Liver (tissue), 8 donors: ENCODE measurements at regions not wholly inside any gene's neighbourhood (a gene's known extent, or its start where the extent isn't known, plus 50 kb on each side); places are given as distances from the start of the nearest gene placed in this dataset.
"Not testable (repeated sequence)": the region's sequence is repeated elsewhere in the genome, so short reads cannot be mapped to it uniquely, and the experiment has no call there.

Experiments used
- DNase-seq: peaks from one replicate; pipeline ENCODE4 v3.0.0-alpha.2; 2017; ENCODE audit warnings: low spot score
- H3K27ac ChIP-seq, 2 donors: one replicate each; pipeline ENCODE4 v1.7.0; 2013; ENCODE audit warnings: inconsistent platforms in 2 of 2, low read length in 2 of 2, control low read depth in 1 of 2, low read depth in 1 of 2, mild to moderate bottlenecking in 1 of 2
- H3K27me3 ChIP-seq, 4 donors: one replicate each; pipeline versions ENCODE4 v1.6.1 to v1.7.0; 2013; ENCODE audit warnings: low read length in 3 of 4, inconsistent platforms in 1 of 4, mild to moderate bottlenecking in 1 of 4, moderate library complexity in 1 of 4; ENCODE audit not compliant: control insufficient read depth in 4 of 4, insufficient read depth in 4 of 4
- H3K36me3 ChIP-seq, 4 donors: one replicate each; pipeline versions ENCODE4 v1.6.1 to v1.7.0; 2013; ENCODE audit warnings: low read length in 3 of 4, mild to moderate bottlenecking in 3 of 4, low read depth in 1 of 4, moderate library complexity in 1 of 4; ENCODE audit not compliant: control insufficient read depth in 4 of 4, insufficient read depth in 3 of 4
- H3K4me1 ChIP-seq, 4 donors: one replicate each; pipeline versions ENCODE4 v1.6.1 to v1.7.0; 2013; ENCODE audit warnings: low read length in 3 of 4, mild to moderate bottlenecking in 3 of 4, moderate library complexity in 1 of 4; ENCODE audit not compliant: control insufficient read depth in 4 of 4, insufficient read depth in 4 of 4
- H3K4me3 ChIP-seq, 3 donors: one replicate each; pipeline versions ENCODE4 v1.6.1 to v1.7.0; 2013; ENCODE audit warnings: low read length in 3 of 3, control low read depth in 1 of 3, low read depth in 1 of 3, mild to moderate bottlenecking in 1 of 3
- H3K9ac ChIP-seq, 2 donors: one replicate each; pipeline ENCODE4 v1.7.0; 2013; ENCODE audit warnings: low read length in 2 of 2, mild to moderate bottlenecking in 2 of 2, moderate library complexity in 2 of 2, control low read depth in 1 of 2, low read depth in 1 of 2
- H3K9me3 ChIP-seq, 4 donors: one replicate each; pipeline versions ENCODE4 v1.6.1 to v1.7.0; 2013; ENCODE audit warnings: low read length in 3 of 4; ENCODE audit not compliant: control insufficient read depth in 4 of 4
- CTCF ChIP-seq: fragments of 150-350 bp; IDR thresholded peaks from 2 replicates; pipeline ENCODE4 v1.5.1; 2017; ENCODE audit warnings: improper control_type of control experiment, low read depth, low read length; ENCODE audit not compliant: missing input control
- EGR1 ChIP-seq, 2 donors: IDR thresholded peaks; 2 replicates each; pipeline ENCODE4 v1.6.1; 2016 to 2018; ENCODE audit warnings: antibody characterized with exemption in 2 of 2, low read depth in 2 of 2
- FOXA2 ChIP-seq: IDR thresholded peaks from 2 replicates; pipeline ENCODE4 v1.6.1; 2016; ENCODE audit warnings: antibody characterized with exemption
- GABPA ChIP-seq, 2 donors: IDR thresholded peaks in 1 of 2; conservative IDR thresholded peaks in 1 of 2; 2 replicates each; pipeline ENCODE4 v1.6.1; 2016; ENCODE audit warnings: antibody characterized with exemption in 2 of 2, mild to moderate bottlenecking in 1 of 2, moderate library complexity in 1 of 2
- HNF4A ChIP-seq, 2 donors: conservative IDR thresholded peaks; 2 replicates each; pipeline ENCODE4 v1.6.1; 2016; ENCODE audit warnings: antibody characterized with exemption in 2 of 2, mild to moderate bottlenecking in 2 of 2
- HNF4G ChIP-seq: IDR thresholded peaks from 2 replicates; pipeline ENCODE4 v1.6.1; 2016; ENCODE audit warnings: antibody characterized with exemption
- JUND ChIP-seq, 2 donors: IDR thresholded peaks; 2 replicates each; pipeline ENCODE4 v1.6.1; 2016; ENCODE audit warnings: antibody characterized with exemption in 2 of 2
- RAD21 ChIP-seq, 2 donors: IDR thresholded peaks; 2 replicates each; pipeline ENCODE4 v1.6.1; 2016; ENCODE audit warnings: antibody characterized with exemption in 2 of 2, mild to moderate bottlenecking in 2 of 2
- SP1 ChIP-seq: IDR thresholded peaks from 2 replicates; pipeline ENCODE4 v1.6.1; 2018; ENCODE audit warnings: antibody characterized with exemption, mild to moderate bottlenecking
- TAF1 ChIP-seq: conservative IDR thresholded peaks from 2 replicates; pipeline ENCODE4 v1.6.1; 2016; ENCODE audit warnings: antibody characterized with exemption, mild to moderate bottlenecking
- YY1 ChIP-seq: IDR thresholded peaks from 2 replicates; pipeline ENCODE4 v1.6.1; 2016; ENCODE audit warnings: antibody characterized with exemption, mild to moderate bottlenecking
- ZBTB33 ChIP-seq: IDR thresholded peaks from 2 replicates; pipeline ENCODE4 v1.6.1; 2016; ENCODE audit warnings: antibody characterized with exemption
- WGBS: extraction: QIAGEN DNeasy Blood & Tissue Kit; methylation state at CpG from one replicate; pipeline ENCODE4 v1.1.7; 2013; 5-methylcytosine and 5-hydroxymethylcytosine counted together
- donor health status: healthy.
- donor health status: healthy.
- donor health status: healthy.
- donor health status: healthy.
- donor health status: healthy.

- H3K36me3 ChIP-seq = no peaks in the 10 kb centered on the region
- no peaks in the 10 kb centered on the region for H3K9me3 ChIP-seq
- TF ChIP-seq HNF4G = no peak
- no peak for TF ChIP-seq TAF1
- H3K4me1 ChIP-seq = no peaks in the 10 kb centered on the region
- no peak overlapping the region for H3K9ac ChIP-seq
- 64% methylated on average over 3 of the region's 3 CpGs for WGBS
- no peak overlapping the region for H3K4me3 ChIP-seq
- H3K27me3 ChIP-seq = no peaks in the 10 kb centered on the region
- DNase-seq = no peak
- H3K27ac ChIP-seq = no peak overlapping the region
Observed at GRCh38 chr5:112555691-112556090, 136.6 kb upstream of the EPB41L4A start.

- not testable (repeated sequence) for H3K9me3 ChIP-seq, H3K27me3 ChIP-seq, H3K27ac ChIP-seq, H3K36me3 ChIP-seq, DNase-seq, H3K4me3 ChIP-seq, H3K9ac ChIP-seq, H3K4me1 ChIP-seq
- WGBS = 75% methylated on average over 2 of the region's 2 CpGs
Observed at GRCh38 chr5:112559501-112559900, 140.4 kb upstream of the EPB41L4A start.

- H3K4me3 ChIP-seq = no peak overlapping the region
- WGBS = 94% methylated on average over 2 of the region's 2 CpGs
- no peaks in the 10 kb centered on the region for H3K4me1 ChIP-seq
- no peaks in the 10 kb centered on the region for H3K27me3 ChIP-seq
- H3K9ac ChIP-seq = no peak overlapping the region
- TF ChIP-seq EGR1 (IDR thresholded peaks at IDR 0.05; ENCODE audit: low read depth in 2 of 2) (no peak), FOXA2 (no peak), TAF1 (no peak), SP1 (no peak), CTCF (no peak), ZBTB33 (no peak), RAD21 (IDR thresholded peaks at IDR 0.05) (no peak), GABPA (IDR thresholded peaks at IDR 0.05 in 1 of 2, conservative IDR thresholded peaks at IDR 0.05 in 1 of 2) (no peak), JUND (IDR thresholded peaks at IDR 0.05) (no peak), YY1 (no peak), HNF4A (conservative IDR thresholded peaks at IDR 0.05) (no peak)
- H3K36me3 ChIP-seq = no peaks in the 10 kb centered on the region
- peaks cover 0 to 7% (median 5%) of the 10 kb centered on the region in 4 donors for H3K9me3 ChIP-seq
- no peak for DNase-seq
- no peak overlapping the region for H3K27ac ChIP-seq
Observed at GRCh38 chr5:112560371-112560770, 141.3 kb upstream of the EPB41L4A start.
